Cardiac fibroblast (primary cell): ENCODE measurements at regions not wholly inside any gene's neighbourhood (a gene's known extent, or its start where the extent isn't known, plus 50 kb on each side); places are given as distances from the start of the nearest gene placed in this dataset.

Experiments
- DNase-seq, 2 donors: peaks; one replicate each; pipeline versions ENCODE4 v3.0.0 to v3.0.0-alpha.2; 2010; ENCODE audit warnings: low read depth in 2 of 2
- H3K4me3 ChIP-seq, 2 donors: replicated peaks in 1 of 2; 1 replicate in 1 of 2; 2 replicates in 1 of 2; pipeline ENCODE4 v1.5.1; 2011; ENCODE audit warnings: low read depth in 2 of 2, low read length in 2 of 2, mild to moderate bottlenecking in 2 of 2, moderate library complexity in 1 of 2
- TF ChIP-seq, protein P1 (sequence below): IDR thresholded peaks from one replicate; pipeline ENCODE4 v1.5.1; 2011; ENCODE audit warnings: low read depth, mild to moderate bottlenecking, low read length, inconsistent platforms

DNA sequence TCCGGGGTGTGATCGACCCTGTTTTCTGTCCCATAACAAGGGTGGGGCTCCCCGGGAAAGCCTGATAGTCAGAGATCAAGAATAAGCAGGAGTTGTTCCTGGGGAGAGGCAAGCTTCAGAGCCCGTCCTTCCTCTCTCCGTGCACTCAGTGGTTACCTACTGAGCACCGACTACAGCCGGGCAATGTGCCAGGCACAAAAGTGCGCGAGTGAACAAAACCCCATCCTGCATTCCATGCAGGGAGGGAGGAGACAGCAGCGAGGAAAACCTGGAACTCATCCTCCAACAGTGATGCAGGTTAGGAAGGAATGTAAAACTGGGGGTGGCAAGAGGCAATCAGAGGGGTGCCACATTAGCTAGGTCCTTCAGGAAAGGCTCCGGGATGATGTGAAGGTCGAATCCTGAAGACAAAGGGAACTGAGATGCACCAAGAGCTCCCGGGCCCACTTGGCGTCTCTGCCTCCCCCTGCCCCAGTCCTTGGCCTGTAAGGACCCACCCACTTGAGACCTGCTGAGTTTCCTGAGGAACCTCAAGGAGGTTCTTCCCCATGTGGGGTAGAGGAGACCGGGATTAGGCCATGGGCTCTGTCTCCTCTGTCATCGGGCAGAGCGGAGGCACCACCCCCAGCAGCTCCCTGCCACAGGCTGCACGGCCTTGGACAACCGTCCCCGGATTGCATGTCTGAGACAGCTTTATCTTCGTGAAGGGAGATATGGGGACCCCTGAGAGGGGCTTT lies 198.2 kb downstream of the NDUFA10 start:
- DNase-seq = no peak
- TF ChIP-seq, protein P1, sequence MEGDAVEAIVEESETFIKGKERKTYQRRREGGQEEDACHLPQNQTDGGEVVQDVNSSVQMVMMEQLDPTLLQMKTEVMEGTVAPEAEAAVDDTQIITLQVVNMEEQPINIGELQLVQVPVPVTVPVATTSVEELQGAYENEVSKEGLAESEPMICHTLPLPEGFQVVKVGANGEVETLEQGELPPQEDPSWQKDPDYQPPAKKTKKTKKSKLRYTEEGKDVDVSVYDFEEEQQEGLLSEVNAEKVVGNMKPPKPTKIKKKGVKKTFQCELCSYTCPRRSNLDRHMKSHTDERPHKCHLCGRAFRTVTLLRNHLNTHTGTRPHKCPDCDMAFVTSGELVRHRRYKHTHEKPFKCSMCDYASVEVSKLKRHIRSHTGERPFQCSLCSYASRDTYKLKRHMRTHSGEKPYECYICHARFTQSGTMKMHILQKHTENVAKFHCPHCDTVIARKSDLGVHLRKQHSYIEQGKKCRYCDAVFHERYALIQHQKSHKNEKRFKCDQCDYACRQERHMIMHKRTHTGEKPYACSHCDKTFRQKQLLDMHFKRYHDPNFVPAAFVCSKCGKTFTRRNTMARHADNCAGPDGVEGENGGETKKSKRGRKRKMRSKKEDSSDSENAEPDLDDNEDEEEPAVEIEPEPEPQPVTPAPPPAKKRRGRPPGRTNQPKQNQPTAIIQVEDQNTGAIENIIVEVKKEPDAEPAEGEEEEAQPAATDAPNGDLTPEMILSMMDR = no peak
- no peak overlapping the region for H3K4me3 ChIP-seq

DNA sequence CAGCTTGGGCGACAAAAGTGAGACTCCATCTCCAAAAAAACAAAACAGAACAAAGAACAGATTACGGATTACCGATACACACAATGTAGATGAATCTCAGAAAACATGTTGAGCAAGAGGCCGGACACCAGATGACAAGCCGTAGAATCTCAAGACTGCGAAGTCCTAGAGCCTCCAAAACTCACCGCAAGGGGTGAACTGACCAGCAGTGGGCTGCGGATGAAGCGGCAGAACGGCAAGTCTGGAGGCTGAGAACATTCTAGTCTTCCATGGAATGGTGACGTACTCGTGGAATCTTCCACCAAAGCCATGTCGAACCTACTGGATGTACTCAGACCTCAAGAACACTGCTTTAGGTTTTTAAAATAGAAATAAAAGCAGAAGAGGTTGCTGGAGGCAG lies 198.8 kb downstream of the NDUFA10 start:
- H3K4me3 ChIP-seq = no peak overlapping the region
- TF ChIP-seq, protein P1 = no peak

DNA sequence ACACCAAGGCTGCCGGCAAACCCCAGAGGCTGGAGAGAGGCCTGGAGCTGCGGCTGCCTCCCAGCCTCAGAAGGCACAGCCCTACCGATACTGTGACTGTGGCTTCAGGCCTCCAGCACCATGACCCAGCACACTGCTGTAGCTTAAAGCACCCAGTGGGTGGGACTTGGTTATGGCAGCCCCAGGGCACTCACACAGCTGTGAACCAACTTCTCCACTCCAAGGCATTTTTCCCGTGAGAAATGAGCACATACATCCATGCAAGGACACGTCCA lies 199.5 kb downstream of the NDUFA10 start:
- TF ChIP-seq, protein P1 = no peak
- no peak overlapping the region for H3K4me3 ChIP-seq
- no peak for DNase-seq

More for the DNA sequence above, 198.8 kb downstream of the NDUFA10 start:
- DNase-seq = no peak

DNA sequence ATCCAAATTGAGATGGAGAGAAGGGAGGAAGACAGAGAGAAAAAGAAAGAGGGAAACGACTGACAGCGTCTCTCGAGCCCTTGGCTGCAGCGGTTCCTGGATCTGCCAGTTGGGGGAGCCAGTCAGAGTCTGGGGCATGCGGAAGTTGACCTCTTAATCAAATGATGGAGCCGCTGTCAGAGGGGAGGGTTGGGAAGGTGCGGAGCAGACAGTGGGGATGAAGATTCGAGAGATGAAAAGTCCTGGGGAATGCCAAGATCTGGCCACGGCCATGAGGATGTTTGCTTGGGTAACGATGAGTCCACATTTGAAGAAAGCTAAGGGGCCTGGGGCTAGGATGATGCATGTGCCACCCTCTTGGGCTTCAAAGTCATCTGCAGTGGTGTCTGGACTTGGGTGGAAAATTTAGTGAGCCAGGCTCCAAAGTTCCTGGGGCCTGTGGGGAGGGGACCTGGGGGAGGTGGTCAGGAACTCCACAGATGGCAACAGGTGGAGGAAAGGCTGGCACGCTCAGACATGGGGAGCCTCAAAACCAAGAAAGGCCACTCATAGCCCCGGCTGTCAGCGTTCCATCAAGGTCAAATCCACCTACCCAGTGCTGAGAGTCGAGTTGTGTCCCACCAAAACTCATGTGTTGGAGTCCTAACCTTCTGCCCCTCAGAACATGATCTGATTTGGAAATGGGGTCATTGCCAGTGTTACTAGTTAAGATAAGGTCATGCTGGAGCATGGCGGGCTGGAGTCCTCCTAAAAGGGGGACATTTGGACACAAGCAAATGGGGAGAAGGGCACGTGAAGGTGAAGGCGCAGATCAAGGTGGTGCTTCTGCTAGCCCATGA lies 200.1 kb downstream of the NDUFA10 start:
- TF ChIP-seq, protein P1 = no peak
- no peak for DNase-seq
- H3K4me3 ChIP-seq = no peak overlapping the region

DNA sequence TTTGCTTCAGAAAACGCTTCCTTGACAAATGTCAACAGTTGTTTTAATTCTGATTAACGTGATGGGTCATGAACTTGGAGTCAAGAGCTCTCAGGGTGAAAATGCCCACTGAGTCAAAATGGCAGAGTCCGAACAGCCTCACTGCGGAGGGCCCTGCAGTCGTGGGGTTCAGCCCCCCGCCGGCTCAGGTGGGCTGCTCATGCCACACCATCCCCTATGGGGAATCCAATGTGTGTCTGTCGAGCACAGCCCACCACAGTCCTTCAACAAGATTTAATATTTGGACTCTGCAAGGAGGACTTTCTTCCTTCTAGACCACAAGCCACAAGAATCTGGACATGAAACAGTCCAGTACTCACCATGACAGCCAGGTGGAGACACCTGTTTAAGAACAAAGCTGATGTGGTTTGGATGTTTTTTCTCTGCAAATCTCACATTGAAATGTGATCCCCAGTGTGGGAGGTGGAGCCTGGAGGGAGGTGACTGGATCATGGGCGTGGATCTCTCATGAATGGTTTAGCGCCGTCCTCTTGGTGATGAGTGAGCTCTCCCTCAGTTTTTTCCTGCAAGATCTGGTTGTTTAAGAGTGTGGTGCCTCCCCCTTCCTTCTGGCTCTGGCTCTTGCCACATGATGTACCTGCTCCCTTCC lies 201.0 kb downstream of the NDUFA10 start:
- H3K4me3 ChIP-seq = no peak overlapping the region
- DNase-seq = peak in 1 of 2 donors; percentile 5
- TF ChIP-seq, protein P1 = no peak

DNA sequence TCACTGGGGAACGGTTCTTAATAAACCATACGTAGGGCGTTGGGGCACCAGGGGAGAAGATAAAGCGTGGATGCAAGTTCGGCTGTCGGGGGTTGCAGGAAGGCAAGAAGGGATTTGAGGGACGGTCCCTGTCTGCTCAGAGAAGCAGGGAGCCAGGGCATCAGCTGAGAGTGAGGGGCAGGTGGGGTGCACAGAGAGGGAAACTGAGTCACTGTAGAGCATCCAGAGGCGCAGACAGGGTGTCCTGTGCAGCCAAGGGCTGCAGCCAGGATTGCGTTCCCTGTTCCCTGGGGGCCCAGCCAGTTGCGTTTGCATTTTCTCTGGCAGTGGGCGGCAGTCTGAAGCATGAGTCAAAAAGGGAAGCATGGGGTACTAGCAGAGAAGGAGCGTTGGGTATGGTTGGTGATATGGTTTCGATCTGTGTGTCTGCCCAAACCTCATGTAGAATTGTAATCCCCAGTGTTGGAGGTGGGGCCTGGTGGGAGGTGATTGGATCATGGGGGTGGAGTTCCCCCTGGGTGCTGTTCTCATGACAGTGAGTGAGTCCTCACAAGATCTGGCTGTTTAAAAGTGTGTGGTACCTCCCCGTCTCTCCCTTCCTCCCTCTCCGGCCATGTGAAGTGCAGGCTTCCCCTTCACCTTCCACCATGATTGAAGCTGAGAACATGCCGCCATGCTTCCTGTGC lies 202.9 kb downstream of the NDUFA10 start:
- DNase-seq = no peak
- TF ChIP-seq, protein P1 = no peak

More for the DNA sequence above, 202.9 kb downstream of the NDUFA10 start:
- H3K4me3 ChIP-seq = no peak overlapping the region
